ENCODE measurements at regions not wholly inside any gene's neighbourhood (a gene's known extent, or its start where the extent isn't known, plus 50 kb on each side); places are given as distances from the start of the nearest gene placed in this dataset.
"Not testable (repeated sequence)": the region's sequence is repeated elsewhere in the genome, so short reads cannot be mapped to it uniquely, and the experiment has no call there.

GRCh38 chr2:240374085-240374907 is 61.2 kb upstream of the GPC1 start:
- DNase-seq (ENCODE audit: low spot score), result no peak

GRCh38 chr2:240375024-240375645 is 60.3 kb upstream of the GPC1 start:
- no peak for DNase-seq (ENCODE audit: low spot score)

GRCh38 chr2:240376739-240377138 is 58.7 kb upstream of the GPC1 start:
- DNase-seq (ENCODE audit: low spot score), result no peak

- DNase-seq (ENCODE audit: low spot score), result no peak
Measured at GRCh38 chr2:240377366-240377765, 58.1 kb upstream of the GPC1 start.

- no peak for DNase-seq (ENCODE audit: low spot score)
Measured at GRCh38 chr2:240379089-240379636, 56.3 kb upstream of the GPC1 start.

GRCh38 chr2:240383099-240383758 is 52.2 kb upstream of the GPC1 start:
- no peak for DNase-seq (ENCODE audit: low spot score)

- no peak for DNase-seq (ENCODE audit: low spot score)
Measured at GRCh38 chr2:240383871-240384700, 51.4 kb upstream of the GPC1 start.

GRCh38 chr2:240384711-240385450 is 50.6 kb upstream of the GPC1 start:
- DNase-seq (ENCODE audit: low spot score), result no peak

- not testable (repeated sequence) for DNase-seq (ENCODE audit: low spot score)
Measured at GRCh38 chr2:240385451-240386161, 49.9 kb upstream of the GPC1 start.

All from iPS-NIHi11 (cell line).